ENCODE measurements at regions not wholly inside any gene's neighbourhood (a gene's known extent, or its start where the extent isn't known, plus 50 kb on each side); places are given as distances from the start of the nearest gene placed in this dataset.

- no peak for TF ChIP-seq CTCF (IDR thresholded peaks at IDR 0.05)
- TF ChIP-seq POLR2A (IDR thresholded peaks at IDR 0.05), result no peak
Measured at GRCh38 chr3:64369390-64369789, 144.1 kb upstream of the PRICKLE2 start.
